K562 (cell line): ENCODE measurements at regions not wholly inside any gene's neighbourhood (a gene's known extent, or its start where the extent isn't known, plus 50 kb on each side); places are given as distances from the start of the nearest gene placed in this dataset.

ENCODE experiments used
- ATAC-seq: fragments of 200-7000 bp; cut with Tn5 transposase; 3 replicates; pipeline ENCODE4 v1.9.1; 2020; ENCODE audit warnings: moderate library complexity
- BruUV-seq: library from RNA; stranded (reverse); fragments of 400-500 nt; replicated peaks from 2 replicates; lab custom pipeline; 2021; lab: Mats Ljungman, UMichigan
- CTCF ChIA-PET: fragments of 300-600 bp; formaldehyde crosslinking; extraction: SDS; loops from one replicate; lab custom pipeline; 2021; ENCODE audit warnings: low intra/inter-chr PET ratio; lab: Yijun Ruan, JAX
- POLR2A ChIA-PET: fragments of 300-600, 350-650 bp; sonication (Branson Sonifier 250); formaldehyde crosslinking; extraction: SDS; loops from one replicate; lab custom pipeline; 2021; ENCODE audit warnings: antibody characterized with exemption, inconsistent platforms; lab: Yijun Ruan, JAX
- DNase-seq, 4 experiments: peaks; one replicate each; pipeline versions ENCODE4 v3.0.0 to v3.0.0-alpha.2; 2011 to 2018; ENCODE audit warnings: low spot score in 3 of 4, mixed read lengths in 3 of 4; ENCODE audit errors: extremely low read depth in 1 of 4
- FAIRE-seq: peaks from 2 replicates; lab custom pipeline; 2011; peaks lifted over from hg19 to GRCh38; lab: Jason Lieb, UNC
- H2AFZ ChIP-seq: 2 replicates; pipeline ENCODE4 v1.6.0; 2011; ENCODE audit warnings: low read depth, low read length, control low read depth, inconsistent platforms
- H3K27ac ChIP-seq: fragments of 200-600 bp; 3 replicates; pipeline ENCODE4 v1.8.0; 2011; ENCODE audit warnings: low read depth, mild to moderate bottlenecking, control low read depth, inconsistent platforms, low read length, moderate library complexity, mixed read lengths; ENCODE audit errors: extremely low read depth
- H3K27me3 ChIP-seq, 2 experiments: fragments of 300-600 bp in 1 of 2; 2 replicates in 1 of 2; 3 replicates in 1 of 2; pipeline versions ENCODE4 v1.6.0 to v1.8.0; 2011; ENCODE audit warnings: inconsistent platforms in 2 of 2, low read length in 2 of 2, mild to moderate bottlenecking in 1 of 2, mixed read lengths in 1 of 2, moderate library complexity in 1 of 2; ENCODE audit not compliant: control insufficient read depth in 2 of 2, insufficient read depth in 2 of 2
- H3K36me3 ChIP-seq: fragments of 300-600 bp; 3 replicates; pipeline ENCODE4 v1.8.0; 2011; ENCODE audit warnings: mild to moderate bottlenecking, low read length, inconsistent platforms; ENCODE audit not compliant: control insufficient read depth, insufficient read depth
- H3K4me1 ChIP-seq, 2 experiments: fragments of 200-600 bp in 1 of 2; replicated peaks in 1 of 2; 2 replicates in 1 of 2; 3 replicates in 1 of 2; pipeline versions ENCODE4 v1.5.1 to v1.8.0; 2011; ENCODE audit warnings: inconsistent platforms in 2 of 2, low read length in 2 of 2, mild to moderate bottlenecking in 1 of 2, mixed read lengths in 1 of 2, moderate library complexity in 1 of 2; ENCODE audit not compliant: control insufficient read depth in 2 of 2, insufficient read depth in 2 of 2
- H3K4me2 ChIP-seq: 2 replicates; pipeline ENCODE4 v1.6.1; 2011; ENCODE audit warnings: low read length, control low read depth, inconsistent platforms, mixed read lengths; ENCODE audit not compliant: insufficient read depth
- H3K4me3 ChIP-seq: fragments of 200-600 bp; sonication (generic), shearing (Covaris generic); 2 replicates; pipeline ENCODE4 v1.5.1; 2016; ENCODE audit warnings: control low read depth, inconsistent platforms
- H3K79me2 ChIP-seq: fragments of 200-600 bp; 3 replicates; pipeline ENCODE4 v1.8.0; 2011; ENCODE audit warnings: low read length, inconsistent platforms; ENCODE audit not compliant: control insufficient read depth, insufficient read depth
- H3K9ac ChIP-seq, 2 experiments: 2 replicates each; pipeline versions ENCODE4 v1.6.0 to v1.6.1; 2011; ENCODE audit warnings: low read depth in 2 of 2, low read length in 2 of 2, control low read depth in 1 of 2, inconsistent platforms in 1 of 2, mild to moderate bottlenecking in 1 of 2, mixed read lengths in 1 of 2; ENCODE audit not compliant: insufficient read depth in 1 of 2
- H3K9me1 ChIP-seq: one replicate; pipeline ENCODE4 v1.6.0; 2011; ENCODE audit warnings: inconsistent platforms, mild to moderate bottlenecking, low read length, moderate library complexity; ENCODE audit not compliant: control insufficient read depth, insufficient read depth
- H3K9me3 ChIP-seq: replicated peaks from 2 replicates; pipeline ENCODE4 v1.5.1; 2011; ENCODE audit warnings: low read depth, low read length, inconsistent platforms; ENCODE audit not compliant: control insufficient read depth, insufficient read depth
- H4K20me1 ChIP-seq: replicated peaks from 2 replicates; pipeline ENCODE4 v1.6.1; 2011; ENCODE audit warnings: low read length, inconsistent platforms, mixed read lengths; ENCODE audit not compliant: control insufficient read depth, insufficient read depth
- CBFB ChIP-seq: sonication (generic); formaldehyde crosslinking; IDR thresholded peaks from 2 replicates; pipeline ENCODE4 v1.4.0; 2020; ENCODE audit warnings: mild to moderate bottlenecking, missing genetic modification reagents
- CREB5 ChIP-seq: fragments of 250-450 bp; sonication (Bioruptor Pico); IDR thresholded peaks from 2 replicates; pipeline ENCODE4 v1.5.0; 2020; ENCODE audit warnings: mild to moderate bottlenecking
- FOXA1 ChIP-seq: fragments of 450-650 bp; IDR thresholded peaks from 2 replicates; pipeline ENCODE4 v1.6.1; 2016; ENCODE audit warnings: mild to moderate bottlenecking, borderline replicate concordance
- TRIM28 ChIP-seq: fragments of 450-650 bp; IDR thresholded peaks from 2 replicates; pipeline ENCODE4 v1.6.1; 2017
- ZBTB40 ChIP-seq, 2 experiments: fragments of 450-650 bp in 1 of 2; sonication (generic) in 1 of 2; formaldehyde crosslinking in 1 of 2; IDR thresholded peaks; 2 replicates each; pipeline versions ENCODE4 v1.7.1 to v1.9.0; 2016 to 2022; ENCODE audit warnings: inconsistent platforms in 1 of 2, mild to moderate bottlenecking in 1 of 2, missing genetic modification reagents in 1 of 2
- ZFP36 ChIP-seq: fragments of 150-350 bp; IDR thresholded peaks from 2 replicates; pipeline ENCODE4 v1.6.1; 2018; ENCODE audit warnings: low read length, low read depth; ENCODE audit not compliant: partially characterized antibody
- WGBS: fragments of 100-300 bp; shearing (Covaris generic); methylation state at CpG from one replicate; pipeline ENCODE4 v1.1.6; 2016; ENCODE audit warnings: low coverage, mixed read lengths; ENCODE audit not compliant: insufficient coverage; ENCODE audit errors: missing lambda C conversion rate; 5-methylcytosine and 5-hydroxymethylcytosine counted together
- in situ Hi-C: fragments of 300-500 bp; cut with MboI; formaldehyde crosslinking; loops from 4 replicates; pipeline ENCODE4 v1.15.0; 2018; ENCODE audit warnings: inconsistent platforms, mixed read lengths
- intact Hi-C: fragments of 100-400 bp; cut with micrococcal nuclease; formaldehyde crosslinking; loops from 2 replicates; pipeline ENCODE4 v1.14.2; 2022

- no TSS peak for BruUV-seq
- FAIRE-seq, result no peak
- H3K9me3 ChIP-seq, result no peaks in the 10 kb centered on the region
- in situ Hi-C loops (no loop called here), intact Hi-C loops (no loop called here)
- H3K27ac ChIP-seq, result no peak overlapping the region
- no peak overlapping the region for H2AFZ ChIP-seq
- no peaks in the 10 kb centered on the region for H3K27me3 ChIP-seq
- H3K9ac ChIP-seq, result no peak overlapping the region
- 0% methylated on average over 4 of the region's 4 CpGs for WGBS
- H3K36me3 ChIP-seq, result no peaks in the 10 kb centered on the region
- no peaks in the 10 kb centered on the region for H3K9me1 ChIP-seq
- no peak overlapping the region for H3K4me3 ChIP-seq
- ChIA-PET POLR2A (no interaction called here), CTCF (no interaction called here)
- no peaks in the 10 kb centered on the region for H3K79me2 ChIP-seq
- no peaks in the 10 kb centered on the region for H4K20me1 ChIP-seq
- no peak overlapping the region for H3K4me2 ChIP-seq
- no peaks in the 10 kb centered on the region for H3K4me1 ChIP-seq
- ATAC-seq, result no peak
- TF ChIP-seq TRIM28, result no peak
- no peak for TF ChIP-seq CBFB
- TF ChIP-seq ZBTB40 (IDR thresholded peaks at IDR 0.05), result no peak
- no peak for TF ChIP-seq ZBTB40 (CRISPR knock-in tag; IDR thresholded peaks at IDR 0.05)
- no peak for TF ChIP-seq ZFP36
- TF ChIP-seq CREB5, result no peak
- TF ChIP-seq FOXA1, result no peak
- DNase-seq, result no peak
These were observed 142.8 kb upstream of the PLSCR5 start for GRCh38 chr3:146747928-146748327.
